GM21515 (cell line): ENCODE measurements at regions not wholly inside any gene's neighbourhood (a gene's known extent, or its start where the extent isn't known, plus 50 kb on each side); places are given as distances from the start of the nearest gene placed in this dataset.

Experiments
- ATAC-seq: cut with Tn5 transposase; IDR thresholded peaks from one replicate; pipeline ENCODE4 v1.9.1; 2021; ENCODE audit not compliant: unreplicated experiment

GRCh38 chr9:107431461-107431860 is 58.1 kb downstream of the KLF4 start:
- no peak for ATAC-seq

GRCh38 chr9:107430071-107430470 is 59.5 kb downstream of the KLF4 start:
- ATAC-seq = no peak

- ATAC-seq = no peak
These were observed 63.4 kb downstream of the KLF4 start for GRCh38 chr9:107426126-107426525.

GRCh38 chr9:107425101-107426025 is 64.2 kb downstream of the KLF4 start:
- peak; percentile 85 for ATAC-seq

GRCh38 chr9:107423540-107423939 is 66.0 kb downstream of the KLF4 start:
- no peak for ATAC-seq

- ATAC-seq = no peak
These were observed 67.1 kb downstream of the KLF4 start for GRCh38 chr9:107422189-107423185.

GRCh38 chr9:107410420-107410819 is 79.1 kb downstream of the KLF4 start:
- ATAC-seq = no peak

- ATAC-seq = no peak
These were observed 79.8 kb downstream of the KLF4 start for GRCh38 chr9:107409581-107410389.

- no peak for ATAC-seq
These were observed 81.9 kb downstream of the KLF4 start for GRCh38 chr9:107407675-107408074.

- ATAC-seq = no peak
These were observed 84.1 kb downstream of the KLF4 start for GRCh38 chr9:107405511-107405910.

- no peak for ATAC-seq
These were observed 84.8 kb downstream of the KLF4 start for GRCh38 chr9:107404736-107405135.

GRCh38 chr9:107404161-107404560 is 85.4 kb downstream of the KLF4 start:
- ATAC-seq = no peak

- ATAC-seq = no peak
These were observed 92.2 kb downstream of the KLF4 start for GRCh38 chr9:107397076-107398044.

- ATAC-seq = no peak
These were observed 95.3 kb downstream of the KLF4 start for GRCh38 chr9:107394264-107394663.

GRCh38 chr9:107390778-107391177 is 98.8 kb downstream of the KLF4 start:
- ATAC-seq = no peak

- no peak for ATAC-seq
These were observed 99.3 kb downstream of the KLF4 start for GRCh38 chr9:107390279-107390678.

- no peak for ATAC-seq
These were observed 99.9 kb downstream of the KLF4 start for GRCh38 chr9:107389617-107390071.

- no peak for ATAC-seq
These were observed 100.7 kb downstream of the KLF4 start for GRCh38 chr9:107388890-107389289.

GRCh38 chr9:107387409-107387808 is 102.2 kb downstream of the KLF4 start:
- no peak for ATAC-seq
